ENCODE measurements at regions not wholly inside any gene's neighbourhood (a gene's known extent, or its start where the extent isn't known, plus 50 kb on each side); places are given as distances from the start of the nearest gene placed in this dataset.

- DNase-seq (ENCODE audit: low read depth, low spot score) = peak; percentile 82
These were observed 164.1 kb downstream of the GASK1B start for GRCh38 chr4:158008551-158009218.

GRCh38 chr4:158007566-158007965 lies 165.3 kb downstream of the GASK1B start:
- DNase-seq (ENCODE audit: low read depth, low spot score) = no peak

GRCh38 chr4:158006990-158007389 lies 165.8 kb downstream of the GASK1B start:
- DNase-seq (ENCODE audit: low read depth, low spot score) = no peak

- DNase-seq (ENCODE audit: low read depth, low spot score) = no peak
These were observed 167.8 kb downstream of the GASK1B start for GRCh38 chr4:158005021-158005420.

- DNase-seq (ENCODE audit: low read depth, low spot score) = no peak
These were observed 168.7 kb downstream of the GASK1B start for GRCh38 chr4:158004101-158004500.

GRCh38 chr4:158003212-158003611 lies 169.6 kb downstream of the GASK1B start:
- no peak for DNase-seq (ENCODE audit: low read depth, low spot score)

- no peak for DNase-seq (ENCODE audit: low read depth, low spot score)
These were observed 170.7 kb downstream of the GASK1B start for GRCh38 chr4:158002173-158002572.

GRCh38 chr4:158001756-158002155 lies 171.1 kb downstream of the GASK1B start:
- DNase-seq (ENCODE audit: low read depth, low spot score) = no peak

GRCh38 chr4:157999723-158000122 lies 173.1 kb downstream of the GASK1B start:
- no peak for DNase-seq (ENCODE audit: low read depth, low spot score)

- DNase-seq (ENCODE audit: low read depth, low spot score) = no peak
These were observed 175.5 kb downstream of the GASK1B start for GRCh38 chr4:157997296-157997695.

GRCh38 chr4:157996061-157997028 lies 176.5 kb downstream of the GASK1B start:
- DNase-seq (ENCODE audit: low read depth, low spot score) = no peak

GRCh38 chr4:157994863-157995262 lies 178.0 kb downstream of the GASK1B start:
- peak; percentile 11 for DNase-seq (ENCODE audit: low read depth, low spot score)

GRCh38 chr4:157992948-157993839 lies 179.6 kb downstream of the GASK1B start:
- no peak for DNase-seq (ENCODE audit: low read depth, low spot score)

GRCh38 chr4:157992038-157992705 lies 180.7 kb downstream of the GASK1B start:
- DNase-seq (ENCODE audit: low read depth, low spot score) = peak; percentile 81

GRCh38 chr4:157988641-157989040 lies 184.2 kb downstream of the GASK1B start:
- no peak for DNase-seq (ENCODE audit: low read depth, low spot score)

GRCh38 chr4:157984285-157984911 lies 188.4 kb downstream of the GASK1B start:
- no peak for DNase-seq (ENCODE audit: low read depth, low spot score)

GRCh38 chr4:157983300-157983699 lies 189.5 kb downstream of the GASK1B start:
- no peak for DNase-seq (ENCODE audit: low read depth, low spot score)

- no peak for DNase-seq (ENCODE audit: low read depth, low spot score)
These were observed 192.7 kb downstream of the GASK1B start for GRCh38 chr4:157980158-157980557.

- DNase-seq (ENCODE audit: low read depth, low spot score) = peak; percentile 82
These were observed 194.0 kb downstream of the GASK1B start for GRCh38 chr4:157978680-157979361.

GRCh38 chr4:157977086-157977485 lies 195.7 kb downstream of the GASK1B start:
- no peak for DNase-seq (ENCODE audit: low read depth, low spot score)
